Right atrium auricular region (tissue), 2 donors: ENCODE measurements at regions not wholly inside any gene's neighbourhood (a gene's known extent, or its start where the extent isn't known, plus 50 kb on each side); places are given as distances from the start of the nearest gene placed in this dataset.

Experiments
- DNase-seq: peaks from one replicate; pipeline ENCODE4 v3.0.0-alpha.2; 2019; ENCODE audit warnings: low spot score
- H3K27ac ChIP-seq, 2 donors: fragments of 200-600 bp; sonication (generic); 1 replicate in 1 of 2; 2 replicates in 1 of 2; pipeline ENCODE4 v1.5.1; 2016 to 2019
- H3K27me3 ChIP-seq, 2 donors: fragments of 200-600 bp; sonication (generic); one replicate each; pipeline versions ENCODE4 v1.5.1 to v1.6.0; 2017 to 2019
- H3K36me3 ChIP-seq: fragments of 200-600 bp; sonication (generic); one replicate; pipeline ENCODE4 v1.5.1; 2016
- H3K4me1 ChIP-seq, 2 donors: fragments of 200-600 bp; sonication (generic); one replicate each; pipeline versions ENCODE4 v1.5.1 to v1.6.0; 2017 to 2019
- H3K4me3 ChIP-seq, 2 donors: fragments of 200-600 bp; sonication (generic); 1 replicate in 1 of 2; 2 replicates in 1 of 2; pipeline ENCODE4 v1.5.1; 2017 to 2019; ENCODE audit warnings: mild to moderate bottlenecking in 1 of 2, moderate library complexity in 1 of 2
- H3K9me3 ChIP-seq, 2 donors: fragments of 200-600 bp; sonication (generic); one replicate each; pipeline ENCODE4 v1.5.1; 2019
- CTCF ChIP-seq, 2 donors: fragments of 200-600 bp; sonication (generic); IDR thresholded peaks; one replicate each; pipeline ENCODE4 v1.5.1; 2019; ENCODE audit warnings: antibody characterized with exemption in 2 of 2

GRCh38 chr12:28610401-28611114, 420.3 kb downstream of the CCDC91 start:
- peaks cover 0 to 22% of the 10 kb centered on the region in 2 donors for H3K9me3 ChIP-seq
- DNase-seq: no peak
- no peak for TF ChIP-seq CTCF (IDR thresholded peaks at IDR 0.05)
- no peaks in the 10 kb centered on the region for H3K4me1 ChIP-seq
- H3K4me3 ChIP-seq: no peak overlapping the region
- H3K27me3 ChIP-seq: no peaks in the 10 kb centered on the region
- H3K27ac ChIP-seq: no peak overlapping the region
- no peaks in the 10 kb centered on the region for H3K36me3 ChIP-seq

GRCh38 chr12:28611115-28611435, 420.8 kb downstream of the CCDC91 start:
- no peaks in the 10 kb centered on the region for H3K27me3 ChIP-seq

GRCh38 chr12:28611449-28611848, 421.2 kb downstream of the CCDC91 start:
- Histone ChIP-seq H3K4me3 (no peak overlapping the region), H3K27me3 (no peaks in the 10 kb centered on the region), H3K36me3 (no peaks in the 10 kb centered on the region), H3K27ac (no peak overlapping the region), H3K4me1 (no peaks in the 10 kb centered on the region), H3K9me3 (peaks cover 0 to 20% of the 10 kb centered on the region in 2 donors)
- no peak for DNase-seq
- TF ChIP-seq CTCF (IDR thresholded peaks at IDR 0.05): no peak

More at GRCh38 chr12:28611115-28611435, 420.8 kb downstream of the CCDC91 start:
- Histone ChIP-seq H3K9me3 (peaks cover 0 to 22% of the 10 kb centered on the region in 2 donors), H3K36me3 (no peaks in the 10 kb centered on the region), H3K4me3 (no peak overlapping the region), H3K27ac (no peak overlapping the region), H3K4me1 (no peaks in the 10 kb centered on the region)
- DNase-seq: no peak
- no peak for TF ChIP-seq CTCF (IDR thresholded peaks at IDR 0.05)

GRCh38 chr12:28618171-28618570, 427.9 kb downstream of the CCDC91 start:
- no peak overlapping the region for H3K4me3 ChIP-seq
- H3K27me3 ChIP-seq: no peaks in the 10 kb centered on the region
- no peaks in the 10 kb centered on the region for H3K9me3 ChIP-seq
- H3K4me1 ChIP-seq: no peaks in the 10 kb centered on the region
- no peak for TF ChIP-seq CTCF (IDR thresholded peaks at IDR 0.05)
- no peak for DNase-seq
- no peaks in the 10 kb centered on the region for H3K36me3 ChIP-seq
- H3K27ac ChIP-seq: no peak overlapping the region

- DNase-seq: no peak
- Histone ChIP-seq H3K27me3 (no peaks in the 10 kb centered on the region), H3K27ac (no peak overlapping the region), H3K36me3 (no peaks in the 10 kb centered on the region), H3K4me1 (no peaks in the 10 kb centered on the region), H3K4me3 (no peak overlapping the region), H3K9me3 (no peaks in the 10 kb centered on the region)
- no peak for TF ChIP-seq CTCF (IDR thresholded peaks at IDR 0.05)
Observed at GRCh38 chr12:28618772-28619171, 428.5 kb downstream of the CCDC91 start.

- Histone ChIP-seq H3K4me1 (no peaks in the 10 kb centered on the region), H3K27me3 (no peaks in the 10 kb centered on the region), H3K27ac (no peak overlapping the region), H3K9me3 (no peaks in the 10 kb centered on the region), H3K4me3 (no peak overlapping the region), H3K36me3 (no peaks in the 10 kb centered on the region)
- no peak for DNase-seq
- no peak for TF ChIP-seq CTCF (IDR thresholded peaks at IDR 0.05)
Observed at GRCh38 chr12:28620281-28620680, 430.0 kb downstream of the CCDC91 start.
